Stimulated activated effector memory CD8-positive, alpha-beta T cell treated with anti-CD3 and anti-CD28 coated beads, Interleukin-12 subunit alpha, Interleukin-12 subunit beta, amount 100 ng/mL, for 72 hours (primary cell): ENCODE measurements at regions not wholly inside any gene's neighbourhood (a gene's known extent, or its start where the extent isn't known, plus 50 kb on each side); places are given as distances from the start of the nearest gene placed in this dataset.
"Not testable (repeated sequence)": the region's sequence is repeated elsewhere in the genome, so short reads cannot be mapped to it uniquely, and the experiment has no call there.

Experiments
- ATAC-seq: fragments of 150-1000 bp; cut with Tn5 transposase; 2 replicates; pipeline ENCODE4 v1.10.0; 2021
- DNase-seq, 2 donors: peaks; one replicate each; pipeline ENCODE4 v3.0.0; 2021 to 2022; ENCODE audit warnings: low spot score in 2 of 2
- H3K27ac Mint-ChIP-seq: one replicate; pipeline ENCODE4 v1.8.0; 2022; ENCODE audit warnings: mild to moderate bottlenecking, mixed read lengths
- H3K36me3 Mint-ChIP-seq: one replicate; pipeline ENCODE4 v1.8.0; 2022; ENCODE audit warnings: mild to moderate bottlenecking, mixed read lengths
- H3K4me1 Mint-ChIP-seq: one replicate; pipeline ENCODE4 v1.8.0; 2022; ENCODE audit warnings: mixed read lengths
- H3K4me3 Mint-ChIP-seq: one replicate; pipeline ENCODE4 v1.8.0; 2022; ENCODE audit warnings: mild to moderate bottlenecking, mixed read lengths
- H3K9me3 Mint-ChIP-seq: one replicate; pipeline ENCODE4 v1.8.0; 2022; ENCODE audit warnings: mixed read lengths

- ATAC-seq (no peak), DNase-seq (no peak)
- no peaks in the 10 kb centered on the region for H3K36me3 Mint-ChIP-seq
- H3K9me3 Mint-ChIP-seq: peaks cover 10% of the 10 kb centered on the region
- H3K4me3 Mint-ChIP-seq: no peak overlapping the region
- H3K4me1 Mint-ChIP-seq: no peaks in the 10 kb centered on the region
- H3K27ac Mint-ChIP-seq: no peak overlapping the region
Observed at GRCh38 chr1:187641907-187642306, 813.2 kb downstream of the PLA2G4A start.

- H3K36me3 Mint-ChIP-seq: no peaks in the 10 kb centered on the region
- H3K4me3 Mint-ChIP-seq: no peak overlapping the region
- H3K9me3 Mint-ChIP-seq: no peaks in the 10 kb centered on the region
- H3K27ac Mint-ChIP-seq: no peak overlapping the region
- H3K4me1 Mint-ChIP-seq: no peaks in the 10 kb centered on the region
- no peak for ATAC-seq
- DNase-seq: no peak
Observed at GRCh38 chr1:187645651-187646050, 816.9 kb downstream of the PLA2G4A start.

- Mint-ChIP-seq H3K27ac (no peak overlapping the region), H3K9me3 (no peaks in the 10 kb centered on the region), H3K4me3 (no peak overlapping the region), H3K36me3 (no peaks in the 10 kb centered on the region), H3K4me1 (no peaks in the 10 kb centered on the region)
- DNase-seq (no peak), ATAC-seq (no peak)
Observed at GRCh38 chr1:187646536-187647107, 817.9 kb downstream of the PLA2G4A start.

- DNase-seq (no peak), ATAC-seq (no peak)
- no peaks in the 10 kb centered on the region for H3K36me3 Mint-ChIP-seq
- no peaks in the 10 kb centered on the region for H3K9me3 Mint-ChIP-seq
- H3K4me3 Mint-ChIP-seq: no peak overlapping the region
- no peaks in the 10 kb centered on the region for H3K4me1 Mint-ChIP-seq
- H3K27ac Mint-ChIP-seq: no peak overlapping the region
Observed at GRCh38 chr1:187648091-187648490, 819.3 kb downstream of the PLA2G4A start.

GRCh38 chr1:187654635-187655034 lies 825.9 kb downstream of the PLA2G4A start:
- ATAC-seq (no peak), DNase-seq (no peak)
- peaks cover 7% of the 10 kb centered on the region for H3K9me3 Mint-ChIP-seq
- H3K27ac Mint-ChIP-seq: no peak overlapping the region
- H3K4me1 Mint-ChIP-seq: no peaks in the 10 kb centered on the region
- H3K36me3 Mint-ChIP-seq: no peaks in the 10 kb centered on the region
- no peak overlapping the region for H3K4me3 Mint-ChIP-seq

GRCh38 chr1:187655104-187655503 lies 826.4 kb downstream of the PLA2G4A start:
- ATAC-seq (no peak), DNase-seq (no peak)
- Mint-ChIP-seq H3K4me1 (no peaks in the 10 kb centered on the region), H3K4me3 (no peak overlapping the region), H3K9me3 (peaks cover 7% of the 10 kb centered on the region), H3K36me3 (no peaks in the 10 kb centered on the region), H3K27ac (no peak overlapping the region)

GRCh38 chr1:187665483-187665882 lies 836.7 kb downstream of the PLA2G4A start:
- DNase-seq (no peak), ATAC-seq (no peak)
- no peak overlapping the region for H3K4me3 Mint-ChIP-seq
- peaks cover 2% of the 10 kb centered on the region for H3K9me3 Mint-ChIP-seq
- no peaks in the 10 kb centered on the region for H3K36me3 Mint-ChIP-seq
- H3K27ac Mint-ChIP-seq: no peak overlapping the region
- no peaks in the 10 kb centered on the region for H3K4me1 Mint-ChIP-seq

- Mint-ChIP-seq H3K27ac (no peak overlapping the region), H3K9me3 (peaks cover 2% of the 10 kb centered on the region), H3K4me1 (no peaks in the 10 kb centered on the region), H3K4me3 (no peak overlapping the region), H3K36me3 (no peaks in the 10 kb centered on the region)
- no peak for ATAC-seq
- DNase-seq: no peak
Observed at GRCh38 chr1:187680823-187681222, 852.1 kb downstream of the PLA2G4A start.

GRCh38 chr1:187682112-187682511 lies 853.4 kb downstream of the PLA2G4A start:
- Mint-ChIP-seq H3K36me3 (no peaks in the 10 kb centered on the region), H3K4me3 (no peak overlapping the region), H3K9me3 (no peaks in the 10 kb centered on the region), H3K27ac (no peak overlapping the region), H3K4me1 (no peaks in the 10 kb centered on the region)
- DNase-seq (no peak), ATAC-seq (no peak)

- DNase-seq (no peak), ATAC-seq (no peak)
- H3K4me1 Mint-ChIP-seq: no peaks in the 10 kb centered on the region
- peaks cover 3% of the 10 kb centered on the region for H3K9me3 Mint-ChIP-seq
- no peak overlapping the region for H3K27ac Mint-ChIP-seq
- H3K36me3 Mint-ChIP-seq: no peaks in the 10 kb centered on the region
- H3K4me3 Mint-ChIP-seq: no peak overlapping the region
Observed at GRCh38 chr1:187685333-187685732, 856.6 kb downstream of the PLA2G4A start.

- Mint-ChIP-seq H3K36me3 (no peaks in the 10 kb centered on the region), H3K4me3 (no peak overlapping the region), H3K27ac (no peak overlapping the region), H3K4me1 (no peaks in the 10 kb centered on the region), H3K9me3 (peaks cover 7% of the 10 kb centered on the region)
- ATAC-seq: no peak
- no peak for DNase-seq
Observed at GRCh38 chr1:187689129-187689528, 860.4 kb downstream of the PLA2G4A start.

GRCh38 chr1:187691439-187691838 lies 862.7 kb downstream of the PLA2G4A start:
- peaks cover 7% of the 10 kb centered on the region for H3K9me3 Mint-ChIP-seq
- H3K4me3 Mint-ChIP-seq: no peak overlapping the region
- no peaks in the 10 kb centered on the region for H3K4me1 Mint-ChIP-seq
- H3K36me3 Mint-ChIP-seq: no peaks in the 10 kb centered on the region
- ATAC-seq (peak; percentile 64), DNase-seq (no peak)
- no peak overlapping the region for H3K27ac Mint-ChIP-seq

GRCh38 chr1:187692799-187693198 lies 864.0 kb downstream of the PLA2G4A start:
- no peak for DNase-seq
- Mint-ChIP-seq H3K27ac (no peak overlapping the region), H3K4me3 (no peak overlapping the region), H3K4me1 (no peaks in the 10 kb centered on the region), H3K9me3 (peaks cover 7% of the 10 kb centered on the region), H3K36me3 (no peaks in the 10 kb centered on the region)
- no peak for ATAC-seq

- H3K27ac Mint-ChIP-seq: no peak overlapping the region
- DNase-seq: no peak
- no peak overlapping the region for H3K4me3 Mint-ChIP-seq
- H3K4me1 Mint-ChIP-seq: no peaks in the 10 kb centered on the region
- no peak for ATAC-seq
- peaks cover 13% of the 10 kb centered on the region for H3K9me3 Mint-ChIP-seq
- no peaks in the 10 kb centered on the region for H3K36me3 Mint-ChIP-seq
Observed at GRCh38 chr1:187696073-187696472, 867.3 kb downstream of the PLA2G4A start.

GRCh38 chr1:187703138-187704130 lies 874.7 kb downstream of the PLA2G4A start:
- H3K9me3 Mint-ChIP-seq: peaks cover 17% of the 10 kb centered on the region
- not testable (repeated sequence) for H3K27ac Mint-ChIP-seq, H3K36me3 Mint-ChIP-seq, DNase-seq, H3K4me1 Mint-ChIP-seq, ATAC-seq, H3K4me3 Mint-ChIP-seq

- no peaks in the 10 kb centered on the region for H3K4me1 Mint-ChIP-seq
- ATAC-seq: no peak
- no peak overlapping the region for H3K27ac Mint-ChIP-seq
- H3K4me3 Mint-ChIP-seq: no peak overlapping the region
- no peak for DNase-seq
- H3K36me3 Mint-ChIP-seq: no peaks in the 10 kb centered on the region
- H3K9me3 Mint-ChIP-seq: peaks cover 18% of the 10 kb centered on the region
Observed at GRCh38 chr1:187714470-187714869, 885.7 kb downstream of the PLA2G4A start.
